ENCODE measurements at regions not wholly inside any gene's neighbourhood (a gene's known extent, or its start where the extent isn't known, plus 50 kb on each side); places are given as distances from the start of the nearest gene placed in this dataset.

DNA sequence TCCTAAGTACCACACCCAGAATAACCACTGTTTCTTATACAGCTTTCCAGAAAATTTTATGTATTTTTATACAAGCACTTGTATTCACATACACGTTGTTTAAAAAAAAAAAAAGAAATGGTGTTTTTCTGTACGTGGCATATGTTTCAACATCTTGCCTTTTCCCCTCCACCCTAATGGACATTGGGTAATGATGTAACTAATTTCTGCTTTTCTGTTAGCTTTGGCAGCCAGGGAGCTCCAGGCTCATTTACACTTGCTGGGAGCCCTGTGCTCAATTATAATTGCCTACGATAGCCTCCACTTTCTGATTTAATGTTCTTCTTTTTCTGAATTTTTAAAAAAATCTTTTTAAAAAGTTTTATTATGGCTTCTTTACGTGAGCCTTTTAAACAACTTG, 352.4 kb downstream of the UTRN start:
- TF ChIP-seq, protein P1, sequence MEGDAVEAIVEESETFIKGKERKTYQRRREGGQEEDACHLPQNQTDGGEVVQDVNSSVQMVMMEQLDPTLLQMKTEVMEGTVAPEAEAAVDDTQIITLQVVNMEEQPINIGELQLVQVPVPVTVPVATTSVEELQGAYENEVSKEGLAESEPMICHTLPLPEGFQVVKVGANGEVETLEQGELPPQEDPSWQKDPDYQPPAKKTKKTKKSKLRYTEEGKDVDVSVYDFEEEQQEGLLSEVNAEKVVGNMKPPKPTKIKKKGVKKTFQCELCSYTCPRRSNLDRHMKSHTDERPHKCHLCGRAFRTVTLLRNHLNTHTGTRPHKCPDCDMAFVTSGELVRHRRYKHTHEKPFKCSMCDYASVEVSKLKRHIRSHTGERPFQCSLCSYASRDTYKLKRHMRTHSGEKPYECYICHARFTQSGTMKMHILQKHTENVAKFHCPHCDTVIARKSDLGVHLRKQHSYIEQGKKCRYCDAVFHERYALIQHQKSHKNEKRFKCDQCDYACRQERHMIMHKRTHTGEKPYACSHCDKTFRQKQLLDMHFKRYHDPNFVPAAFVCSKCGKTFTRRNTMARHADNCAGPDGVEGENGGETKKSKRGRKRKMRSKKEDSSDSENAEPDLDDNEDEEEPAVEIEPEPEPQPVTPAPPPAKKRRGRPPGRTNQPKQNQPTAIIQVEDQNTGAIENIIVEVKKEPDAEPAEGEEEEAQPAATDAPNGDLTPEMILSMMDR (IDR thresholded peaks at IDR 0.05) = no peak
- no peak for TF ChIP-seq ZFX (IDR thresholded peaks at IDR 0.05; ENCODE audit: borderline replicate concordance)
- no peak overlapping the region for H3K27ac ChIP-seq

DNA sequence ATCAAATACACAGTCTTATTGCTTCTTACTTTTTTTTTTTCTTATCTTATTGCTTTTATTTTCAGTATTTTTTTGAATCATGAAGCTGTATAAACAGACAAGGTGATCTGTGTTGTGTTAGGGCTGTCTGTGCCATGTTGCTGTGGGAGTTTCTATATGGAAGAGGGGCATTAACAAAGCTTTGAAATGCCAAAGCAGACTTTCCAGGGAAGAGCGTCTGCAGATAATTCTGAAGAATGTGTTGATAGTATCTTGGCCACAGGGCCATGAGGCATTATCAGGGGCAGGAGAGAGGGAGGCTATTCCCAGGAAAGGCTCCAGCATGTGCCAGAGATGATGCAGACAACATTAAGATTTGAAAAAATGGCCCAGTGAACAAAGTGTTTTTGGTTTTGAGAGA, 354.5 kb downstream of the UTRN start:
- no peak overlapping the region for H3K27ac ChIP-seq
- TF ChIP-seq, protein P1 (IDR thresholded peaks at IDR 0.05) = no peak
- TF ChIP-seq ZFX (IDR thresholded peaks at IDR 0.05; ENCODE audit: borderline replicate concordance) = no peak

DNA sequence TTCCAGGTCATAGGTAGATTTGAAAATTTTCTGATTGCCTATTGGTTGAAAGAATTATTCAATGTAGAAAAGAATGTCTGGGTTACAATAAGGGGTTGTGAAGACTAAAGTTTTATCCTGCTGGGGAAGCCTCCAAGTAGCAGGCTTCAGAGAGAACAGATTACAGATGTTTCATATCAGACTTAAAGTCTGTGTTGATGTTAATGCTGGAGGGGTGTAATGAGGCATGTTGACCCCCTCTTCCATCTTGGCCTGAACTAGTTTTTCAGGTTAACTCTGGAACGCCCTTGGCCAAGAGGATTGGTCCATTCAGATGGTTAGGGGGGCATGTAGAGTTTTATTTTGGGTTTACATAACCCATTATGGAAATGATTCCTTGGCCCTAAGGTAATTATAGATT, 356.2 kb downstream of the UTRN start:
- no peak overlapping the region for H3K27ac ChIP-seq
- TF ChIP-seq, protein P1 (IDR thresholded peaks at IDR 0.05) = no peak
- no peak for TF ChIP-seq ZFX (IDR thresholded peaks at IDR 0.05; ENCODE audit: borderline replicate concordance)

DNA sequence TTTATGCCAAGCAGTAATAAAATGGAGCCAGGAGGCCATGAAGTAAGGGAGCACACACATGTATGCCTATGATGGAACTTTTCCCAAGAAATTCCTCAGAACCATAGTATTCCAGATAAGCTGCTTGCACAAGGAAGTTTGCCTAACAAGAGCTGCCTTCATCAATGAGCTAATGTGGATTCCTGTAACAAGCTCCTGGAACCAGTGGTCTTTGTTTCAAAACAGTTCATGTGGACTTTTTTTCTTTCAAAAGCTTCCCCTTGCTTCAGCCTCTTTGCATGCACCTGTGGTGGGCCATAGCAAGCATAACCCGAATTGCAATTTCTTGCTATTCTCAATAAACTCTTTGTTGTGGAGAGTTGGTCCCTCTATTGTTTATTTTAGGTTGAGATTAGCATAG, 359.6 kb downstream of the UTRN start:
- TF ChIP-seq, protein P1 (IDR thresholded peaks at IDR 0.05) = no peak
- TF ChIP-seq ZFX (IDR thresholded peaks at IDR 0.05; ENCODE audit: borderline replicate concordance) = no peak
- H3K27ac ChIP-seq = no peak overlapping the region

DNA sequence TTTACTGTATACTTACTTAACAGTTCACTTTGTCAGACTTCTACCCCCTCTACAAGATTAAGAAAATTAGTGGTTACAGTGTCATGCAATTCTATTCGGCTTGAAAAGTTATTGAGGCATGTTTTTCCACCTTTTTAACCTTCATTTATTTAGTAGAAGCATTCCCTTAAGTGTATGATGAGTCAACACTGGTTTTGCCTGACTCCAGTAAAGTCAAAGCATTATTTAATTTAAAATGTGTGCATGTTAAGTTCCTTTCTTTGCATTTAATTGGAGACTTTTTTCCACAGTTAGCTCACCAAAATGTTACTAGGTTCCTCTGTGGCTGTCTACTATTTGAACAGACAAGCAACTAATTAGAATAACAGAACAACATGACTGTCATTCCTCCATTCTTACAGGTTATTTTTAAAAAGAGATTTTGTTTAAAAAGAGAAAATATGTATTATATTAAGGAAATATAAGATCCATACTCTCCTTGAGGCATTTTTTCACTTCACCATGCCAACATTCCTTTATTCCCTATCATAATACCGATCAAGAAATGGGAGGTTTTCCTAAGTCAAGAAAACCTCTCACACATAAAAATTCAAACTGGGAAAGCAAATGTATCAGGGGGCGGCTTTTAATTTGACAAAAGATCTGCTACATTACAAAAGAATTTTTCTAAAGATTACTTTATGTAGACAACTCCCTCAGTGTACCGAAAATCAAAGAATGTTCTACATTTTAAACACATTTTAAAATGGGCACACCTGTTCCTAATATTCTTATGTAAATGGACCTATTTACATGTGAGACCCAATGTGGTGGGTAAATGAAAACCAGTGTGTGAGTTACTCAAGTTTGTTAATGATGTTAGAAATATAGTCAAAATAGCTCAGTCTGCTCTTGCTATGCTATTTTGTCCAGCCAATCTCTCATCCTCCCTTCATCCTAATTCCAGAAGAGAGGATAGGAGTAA, 361.2 kb downstream of the UTRN start:
- TF ChIP-seq, protein P1 (IDR thresholded peaks at IDR 0.05) = no peak
- no peak for TF ChIP-seq ZFX (IDR thresholded peaks at IDR 0.05; ENCODE audit: borderline replicate concordance)
- no peak overlapping the region for H3K27ac ChIP-seq

DNA sequence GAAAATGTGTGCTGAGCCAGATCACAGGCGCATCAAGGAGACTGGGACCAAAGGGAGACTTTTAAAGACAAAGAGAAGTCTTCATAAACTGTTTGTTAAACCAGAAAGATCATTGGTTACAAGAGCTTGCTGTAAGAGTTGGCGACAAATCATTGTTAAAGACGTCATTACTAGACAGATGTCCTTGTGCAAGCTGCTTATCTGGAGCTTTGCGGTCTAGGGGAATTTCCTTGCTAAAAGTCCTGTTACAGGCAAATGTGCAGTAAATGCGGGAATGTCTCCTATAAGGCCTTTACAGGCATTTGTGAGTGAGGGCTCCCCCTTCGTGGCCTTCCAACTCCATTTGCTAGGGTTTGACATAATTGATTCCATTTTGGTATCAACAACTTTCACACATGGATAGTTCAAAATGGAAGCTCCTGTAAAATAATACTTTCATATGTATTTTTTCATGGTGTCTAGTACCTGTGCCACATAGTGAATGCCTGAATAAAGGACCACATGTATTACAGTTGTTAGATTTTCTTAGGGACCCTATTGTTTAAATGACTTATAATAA, 362.4 kb downstream of the UTRN start:
- TF ChIP-seq, protein P1 (IDR thresholded peaks at IDR 0.05) = no peak
- TF ChIP-seq ZFX (IDR thresholded peaks at IDR 0.05; ENCODE audit: borderline replicate concordance) = no peak
- H3K27ac ChIP-seq = no peak overlapping the region

Measured in 22Rv1 (cell line).